Stimulated activated CD4-positive, alpha-beta T cell treated with anti-CD3 and anti-CD28 coated beads, Interleukin-2, amount 100 ng/mL, for 24 hours (primary cell): ENCODE measurements at regions not wholly inside any gene's neighbourhood (a gene's known extent, or its start where the extent isn't known, plus 50 kb on each side); places are given as distances from the start of the nearest gene placed in this dataset.

Source experiments
- DNase-seq, 2 donors: peaks; one replicate each; pipeline ENCODE4 v3.0.0-alpha.2; 2020

DNA sequence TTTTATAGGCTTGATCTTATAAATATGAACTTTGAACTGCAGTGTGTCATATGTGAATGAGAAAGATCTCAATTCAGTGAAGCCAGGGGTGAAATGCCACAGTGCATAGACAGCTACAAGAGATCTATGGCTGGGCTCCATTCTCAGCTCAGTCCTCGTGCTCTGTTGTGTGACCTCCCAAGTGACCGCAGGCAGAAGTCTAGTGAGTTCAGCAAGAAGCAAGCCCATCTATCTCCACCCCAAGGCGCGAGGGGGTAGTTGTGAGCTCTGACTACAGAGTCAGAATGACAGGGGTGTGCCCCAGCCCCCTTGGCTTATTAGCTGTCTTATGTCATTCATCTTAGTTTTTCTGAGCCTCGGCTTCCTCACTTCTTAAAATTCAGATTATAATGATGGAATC lies 378.3 kb downstream of the FBXW7 start:
- DNase-seq = no peak

DNA sequence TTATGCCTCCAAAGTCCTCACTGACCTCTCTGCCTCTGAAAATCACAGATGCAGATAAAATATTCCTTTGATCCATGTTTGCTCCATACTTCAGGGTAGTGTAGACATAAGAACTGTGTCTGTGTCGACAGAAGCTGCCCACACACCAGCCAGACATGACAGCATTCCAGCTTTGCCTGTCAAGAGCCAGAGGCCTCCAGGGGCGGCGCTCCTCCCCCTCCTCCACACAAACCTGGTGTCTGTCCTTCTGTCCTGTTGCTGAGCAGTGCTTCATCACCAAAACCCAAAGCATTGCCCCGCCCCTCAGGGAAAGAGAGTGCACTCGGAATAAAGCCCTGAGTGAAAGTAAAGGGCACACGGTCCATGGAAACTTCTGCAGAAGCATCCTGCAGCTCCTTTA lies 379.4 kb downstream of the FBXW7 start:
- no peak for DNase-seq

DNA sequence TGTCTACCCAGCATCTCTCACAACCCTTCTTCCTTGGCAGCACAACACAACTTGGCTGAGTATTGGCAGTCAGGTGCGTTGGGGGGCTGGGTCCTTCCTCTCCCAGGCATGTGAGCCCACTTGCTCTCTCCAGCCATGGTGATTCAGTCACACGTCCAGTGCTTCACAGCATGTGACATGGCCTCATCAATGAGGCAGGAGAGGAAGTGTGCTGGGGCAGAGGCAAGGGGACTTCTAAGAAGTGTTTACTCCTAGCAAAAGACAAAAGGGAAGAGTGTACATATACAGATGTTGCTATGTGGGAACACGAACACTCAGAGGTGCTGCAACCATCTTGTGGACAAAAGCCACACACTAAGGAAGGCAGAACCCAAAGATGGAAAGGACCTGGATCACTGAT lies 380.8 kb downstream of the FBXW7 start:
- no peak for DNase-seq

DNA sequence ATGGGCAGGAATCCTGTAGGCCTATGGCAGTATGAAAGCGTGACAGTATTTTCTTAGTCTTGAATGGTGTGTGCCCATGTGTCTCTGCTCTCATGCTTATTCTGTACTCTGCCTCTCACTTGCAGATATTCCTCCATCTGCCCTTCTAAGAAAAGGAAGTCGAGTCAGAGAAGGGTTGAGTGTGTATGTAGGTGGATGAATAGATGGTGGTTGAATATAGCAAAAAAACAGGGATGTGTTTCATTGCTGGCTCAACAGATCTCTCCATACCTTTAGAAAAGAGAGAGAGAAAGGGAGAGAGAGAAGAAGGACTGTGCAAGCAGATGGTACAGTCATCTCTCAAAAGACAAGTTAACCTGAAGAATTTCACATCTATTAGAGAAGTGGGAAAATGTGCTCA lies 381.5 kb downstream of the FBXW7 start:
- no peak for DNase-seq

DNA sequence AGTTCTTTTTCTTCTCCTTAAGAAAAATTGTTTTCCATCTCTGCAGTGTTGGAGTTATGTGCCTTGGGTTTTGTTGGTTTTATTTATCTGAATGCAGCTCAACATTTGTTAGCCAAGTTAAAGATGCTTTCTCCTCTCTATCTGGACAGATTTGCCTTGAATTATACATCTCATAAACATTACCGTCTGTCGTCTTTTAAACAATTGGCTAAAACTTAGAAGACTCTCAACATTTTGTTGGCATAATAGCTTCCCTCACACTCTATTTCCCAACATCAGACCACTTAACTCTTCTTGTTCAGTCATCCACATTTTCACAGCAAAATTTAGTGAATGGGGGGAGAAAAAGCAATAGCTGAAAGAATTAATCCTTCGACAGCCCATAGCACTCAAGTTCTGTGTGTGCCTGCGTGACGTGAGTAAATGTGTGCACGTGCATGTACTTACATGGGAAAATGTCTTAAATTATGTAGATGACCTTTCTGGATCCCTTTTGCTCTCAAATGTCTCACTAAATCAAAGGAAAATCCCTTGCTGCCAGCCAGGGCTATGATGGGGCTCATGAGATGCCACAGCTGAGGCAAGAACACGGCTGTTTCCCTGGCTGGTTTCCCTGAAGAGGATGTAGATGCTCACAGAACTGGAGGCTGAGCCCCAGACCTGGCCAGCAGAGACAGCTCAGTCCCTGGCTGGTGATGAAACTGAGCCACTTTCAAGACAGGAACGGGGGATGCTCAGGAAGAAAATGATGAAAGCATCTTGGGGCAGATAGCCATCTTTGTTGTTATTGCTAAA lies 382.2 kb downstream of the FBXW7 start:
- no peak for DNase-seq

DNA sequence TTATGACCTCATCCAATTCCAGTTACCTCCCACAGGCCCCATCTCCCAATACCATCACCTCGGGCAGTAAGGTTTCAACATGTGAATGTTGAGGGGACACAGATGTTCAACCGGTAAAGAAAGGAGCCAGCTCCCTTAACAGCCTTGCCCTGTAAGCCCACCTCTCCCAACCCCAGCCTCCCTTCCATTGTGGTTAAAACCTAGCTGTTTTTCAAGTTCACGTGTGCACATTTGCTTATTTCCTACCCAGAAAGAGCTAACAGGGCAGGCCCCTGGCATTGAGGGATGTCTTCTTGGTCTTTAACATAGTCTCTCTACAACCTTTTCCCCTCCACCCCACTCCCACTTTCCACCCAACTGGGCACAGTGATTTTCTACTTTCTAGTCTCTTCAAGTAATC lies 385.7 kb downstream of the FBXW7 start:
- no peak for DNase-seq

DNA sequence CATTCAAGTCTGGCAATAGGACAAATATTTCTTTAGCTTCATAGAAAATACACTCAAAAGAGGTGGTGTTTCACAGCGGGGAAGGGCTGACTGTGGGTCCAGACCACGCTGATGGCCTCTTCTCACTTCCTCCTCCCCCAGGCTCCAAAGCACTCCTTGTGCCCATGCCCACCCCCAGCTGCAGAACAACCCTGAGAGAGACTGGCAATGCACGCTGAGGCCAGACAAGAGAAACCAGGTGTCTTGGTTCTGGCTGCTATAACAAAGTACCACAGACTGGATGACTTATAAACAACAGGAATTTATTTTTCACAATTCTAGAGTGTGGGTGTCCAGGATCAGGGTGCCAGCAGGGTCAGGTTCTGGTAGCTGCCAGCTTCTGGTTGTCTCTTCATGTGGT lies 386.1 kb downstream of the FBXW7 start:
- DNase-seq = no peak

DNA sequence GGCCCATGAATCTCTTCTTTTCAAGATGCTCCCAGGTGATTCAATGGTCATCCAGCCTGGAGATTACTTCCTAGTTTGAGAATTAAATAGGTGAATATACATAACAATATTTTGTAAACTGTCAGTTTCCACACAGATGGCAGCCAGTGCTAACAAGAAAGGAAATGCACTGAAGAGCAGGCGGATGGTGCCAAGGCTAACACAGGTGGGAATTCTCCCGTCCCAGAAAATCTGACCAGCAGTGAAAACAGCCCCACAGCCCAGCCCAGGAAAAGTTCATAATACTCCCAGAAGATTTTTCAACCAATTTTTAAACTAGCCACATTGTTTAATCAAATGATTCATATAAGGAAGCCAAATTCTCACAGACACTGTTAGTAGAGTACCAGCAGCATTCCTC lies 387.2 kb upstream of the GATB start:
- DNase-seq = no peak

DNA sequence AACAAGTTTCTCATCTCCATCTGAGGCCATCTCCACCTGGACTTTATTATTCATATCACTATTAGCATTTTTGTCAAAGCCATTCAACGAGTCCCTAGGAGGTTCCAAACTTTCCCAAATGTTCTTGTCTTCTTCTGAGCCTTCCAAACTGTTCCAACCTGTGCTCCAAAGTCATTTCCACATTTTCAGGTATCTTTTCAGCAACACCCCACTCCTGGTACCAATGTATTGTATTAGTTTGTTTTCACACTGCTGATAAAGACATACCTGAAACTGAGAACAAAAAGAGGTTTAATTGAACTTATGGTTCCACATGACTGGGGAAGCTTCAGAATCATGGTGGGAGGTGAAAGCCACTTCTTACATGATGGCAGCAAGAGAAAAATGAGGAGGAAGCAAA lies 385.4 kb upstream of the GATB start:
- DNase-seq = no peak

DNA sequence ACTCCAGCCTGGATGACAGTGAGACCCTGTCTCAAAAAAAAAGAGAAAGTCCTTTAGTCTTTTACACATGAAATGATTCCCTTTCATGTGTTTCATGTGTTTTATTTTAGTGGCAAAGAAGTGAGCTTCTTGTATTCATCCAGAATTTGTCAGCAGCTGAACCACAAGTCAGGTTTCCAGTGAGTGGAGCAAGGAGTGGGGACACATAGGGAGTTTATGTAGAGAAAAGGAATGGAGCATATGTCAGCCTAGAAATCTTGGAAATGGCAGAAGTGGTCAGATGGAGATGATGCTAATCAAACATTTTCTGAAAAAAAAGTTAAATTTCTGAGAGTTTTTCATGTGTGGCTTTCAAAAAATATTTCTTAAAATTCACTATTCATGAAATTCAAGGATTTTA lies 383.0 kb upstream of the GATB start:
- no peak for DNase-seq

DNA sequence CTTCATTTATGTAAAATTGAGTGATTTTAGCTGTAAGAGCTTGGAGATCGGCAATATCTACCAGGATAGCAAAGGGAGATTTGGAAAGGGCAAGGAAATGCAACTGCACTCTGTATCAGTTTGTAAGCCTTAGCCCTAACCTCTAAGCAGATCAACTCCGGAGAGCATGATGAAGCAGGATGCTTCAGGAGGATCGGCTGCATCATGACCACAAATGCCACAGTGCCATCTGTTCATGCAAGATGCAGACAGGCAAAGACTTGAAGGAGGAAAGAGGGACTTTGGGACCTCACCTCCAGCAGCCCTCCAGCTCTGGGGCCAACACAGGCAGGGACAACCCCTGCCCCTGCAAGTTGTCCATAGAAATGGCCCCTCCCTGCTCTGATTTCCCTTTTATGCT lies 377.6 kb upstream of the GATB start:
- no peak for DNase-seq

DNA sequence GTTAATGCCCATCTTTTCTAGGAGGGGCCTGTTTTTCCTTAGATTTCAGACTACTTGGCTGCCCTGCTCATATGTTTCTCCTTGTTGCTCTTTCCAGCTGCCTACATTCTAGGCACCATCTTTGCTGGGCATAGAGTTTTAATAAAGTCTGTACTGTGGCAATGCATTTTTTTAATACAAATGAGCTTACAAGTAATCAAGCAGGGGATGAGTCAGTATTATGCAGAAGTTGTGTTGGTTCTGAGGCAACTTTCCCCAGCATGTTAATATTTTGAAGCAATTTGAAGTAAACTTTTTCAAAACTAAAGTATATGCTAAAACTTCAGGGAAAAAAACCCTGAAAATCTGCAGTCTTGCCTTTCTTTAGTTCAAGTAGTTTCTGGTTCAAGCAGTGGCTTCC lies 372.0 kb upstream of the GATB start:
- no peak for DNase-seq

DNA sequence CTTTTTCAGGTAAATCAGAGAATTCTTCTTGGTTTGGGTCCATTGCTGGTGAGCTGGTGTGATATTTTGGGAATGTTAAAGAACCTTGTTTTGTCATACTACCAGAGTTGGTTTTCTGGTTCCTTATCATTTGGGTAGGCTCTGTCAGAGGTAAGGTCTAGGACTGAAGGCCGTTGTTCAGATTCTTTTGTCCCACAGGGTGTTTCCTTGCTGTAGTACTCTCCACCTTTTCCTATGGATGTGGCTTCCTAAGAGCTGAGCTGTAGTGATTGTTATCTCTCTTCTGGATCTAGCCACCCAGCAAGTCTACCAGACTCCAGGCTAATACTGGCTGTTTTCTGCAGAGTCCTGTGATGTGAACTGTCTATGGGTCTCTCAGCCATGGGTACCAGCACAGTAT lies 367.5 kb upstream of the GATB start:
- DNase-seq = no peak

DNA sequence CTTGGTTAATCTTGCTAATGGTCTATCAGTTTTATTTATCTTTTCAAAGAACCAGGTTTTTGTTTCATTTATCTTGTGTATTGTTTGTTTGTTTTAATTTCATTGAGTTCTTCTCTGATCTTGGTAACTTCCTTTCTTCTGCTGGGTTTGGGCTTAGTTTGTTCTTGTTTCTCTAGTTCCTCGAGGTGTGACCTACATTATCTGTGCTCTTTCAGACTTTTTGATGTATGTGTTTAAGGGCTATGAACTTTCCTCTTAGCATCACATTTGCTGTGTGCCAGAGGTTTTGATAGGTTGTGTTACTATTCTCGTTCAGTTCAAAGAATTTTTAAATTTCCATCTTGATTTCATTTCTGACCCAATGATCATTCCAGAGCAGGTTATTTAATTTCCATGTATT lies 365.4 kb upstream of the GATB start:
- DNase-seq = no peak

DNA sequence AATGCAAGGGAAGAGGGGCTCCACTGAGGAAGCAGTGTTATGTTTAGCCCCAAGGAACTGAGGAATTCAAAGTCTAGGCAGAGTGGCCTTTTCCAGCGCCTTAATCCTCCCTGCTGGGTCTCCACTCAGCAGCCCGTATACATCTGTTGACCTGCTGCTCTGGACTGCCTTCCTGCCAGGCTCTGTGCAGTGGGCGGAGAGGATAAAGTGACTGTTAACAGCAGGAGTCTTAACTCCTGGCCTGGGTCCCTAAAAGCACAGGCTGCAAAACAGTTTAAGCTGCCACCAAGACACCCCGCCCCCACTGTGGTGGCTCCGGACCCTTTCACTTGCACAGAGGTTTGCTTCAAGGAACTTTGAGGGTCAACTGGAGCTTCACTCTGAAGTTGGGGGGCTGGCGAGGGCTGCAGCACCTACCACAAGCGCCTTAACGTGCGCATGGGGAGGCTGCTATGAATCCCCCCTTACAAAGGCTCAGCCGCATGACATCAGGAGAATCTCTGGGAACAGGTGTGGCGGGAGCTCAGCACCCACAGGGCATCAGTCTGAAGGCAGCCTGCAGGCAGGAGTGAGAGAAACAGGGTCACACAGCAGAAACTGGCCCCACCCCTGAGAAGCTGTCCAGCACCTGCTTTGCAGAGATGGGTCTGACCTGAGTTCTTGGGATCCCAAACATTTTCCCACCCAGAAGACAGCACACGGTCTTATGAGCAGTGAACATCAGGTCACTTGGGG lies 358.2 kb upstream of the GATB start:
- DNase-seq = no peak

DNA sequence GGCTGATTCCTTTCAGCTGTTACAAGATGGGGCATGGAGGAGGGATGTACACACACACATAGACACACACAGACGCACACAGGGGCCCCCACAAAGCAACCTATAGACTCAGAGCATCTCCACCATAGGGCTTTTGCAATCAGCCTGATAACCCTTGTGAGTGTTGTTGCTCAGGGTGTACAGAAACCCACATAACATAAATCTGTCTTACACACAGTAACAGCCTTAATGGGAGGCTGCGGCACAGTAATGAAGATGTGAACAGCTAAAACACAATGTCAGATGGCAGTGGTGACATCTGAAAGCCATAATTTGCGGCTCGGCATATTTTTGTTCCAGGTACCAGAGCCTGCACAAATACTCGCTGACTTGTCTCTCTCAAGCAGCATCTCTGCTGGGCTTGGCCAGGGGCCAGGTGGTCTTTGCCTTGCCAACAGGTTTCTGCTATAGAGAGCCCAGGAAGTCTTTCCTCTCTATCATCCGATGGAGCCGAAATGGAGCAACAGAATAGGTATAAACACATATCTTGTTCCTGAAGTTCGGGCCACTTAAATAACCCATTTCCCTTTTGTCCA lies 357.2 kb upstream of the GATB start:
- DNase-seq = no peak

DNA sequence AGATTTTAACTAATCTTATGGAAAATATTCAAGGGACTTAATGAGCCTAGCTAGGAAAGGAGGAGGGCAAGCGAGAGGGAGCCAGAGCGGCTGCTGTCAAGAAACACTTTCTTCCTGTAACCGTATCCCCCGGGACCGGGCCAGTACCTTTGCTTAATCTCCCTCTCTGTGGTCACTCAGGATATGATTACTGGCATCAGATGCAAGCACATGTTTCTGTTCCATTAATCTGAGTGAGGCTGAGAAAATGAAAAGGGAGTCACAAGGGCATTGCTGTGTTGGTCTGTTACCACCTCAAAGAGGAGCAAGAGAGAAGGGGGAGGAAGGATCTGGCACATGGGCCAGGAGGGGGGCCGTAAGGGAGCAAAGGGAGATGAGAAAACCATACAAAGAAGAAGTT lies 356.7 kb upstream of the GATB start:
- no peak for DNase-seq

DNA sequence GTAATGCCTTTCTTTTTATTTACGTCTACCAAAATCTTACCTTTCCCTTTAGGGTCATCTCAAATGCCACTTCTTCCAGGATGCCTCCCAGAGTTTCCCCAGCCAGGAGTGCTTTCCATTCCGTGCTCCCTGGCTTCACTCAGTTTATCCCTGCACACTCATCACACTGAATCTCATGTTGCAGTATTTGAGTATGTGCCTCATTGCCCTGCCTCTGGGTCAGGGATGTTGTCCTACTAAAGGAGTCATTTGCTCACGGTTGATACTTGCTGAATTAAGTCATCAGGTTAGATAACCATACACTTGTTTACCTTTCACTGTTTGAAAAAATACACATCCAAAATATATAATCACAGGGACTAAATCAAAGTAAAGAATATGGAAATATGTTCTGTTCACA lies 356.2 kb upstream of the GATB start:
- DNase-seq = no peak

DNA sequence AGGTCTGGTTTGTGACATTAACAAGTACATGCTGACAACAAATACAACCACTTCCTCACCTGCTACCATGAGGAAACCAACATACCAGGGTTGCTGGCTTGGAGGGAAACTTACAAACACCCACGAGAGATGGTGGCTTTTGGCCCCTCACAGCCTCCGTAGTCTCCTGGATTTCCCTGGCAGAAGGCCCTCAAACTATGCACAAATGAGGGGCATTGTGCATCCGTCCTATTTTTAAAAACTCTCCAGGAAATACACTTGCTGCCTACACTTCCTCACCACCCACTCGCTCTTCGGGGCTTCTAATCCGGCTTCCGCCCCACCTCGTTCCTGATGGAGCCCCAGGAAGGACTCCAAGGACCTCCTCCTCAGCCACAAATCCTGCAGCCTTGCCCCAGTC lies 355.0 kb upstream of the GATB start:
- peak in 1 of 2 donors; percentile 42 for DNase-seq

DNA sequence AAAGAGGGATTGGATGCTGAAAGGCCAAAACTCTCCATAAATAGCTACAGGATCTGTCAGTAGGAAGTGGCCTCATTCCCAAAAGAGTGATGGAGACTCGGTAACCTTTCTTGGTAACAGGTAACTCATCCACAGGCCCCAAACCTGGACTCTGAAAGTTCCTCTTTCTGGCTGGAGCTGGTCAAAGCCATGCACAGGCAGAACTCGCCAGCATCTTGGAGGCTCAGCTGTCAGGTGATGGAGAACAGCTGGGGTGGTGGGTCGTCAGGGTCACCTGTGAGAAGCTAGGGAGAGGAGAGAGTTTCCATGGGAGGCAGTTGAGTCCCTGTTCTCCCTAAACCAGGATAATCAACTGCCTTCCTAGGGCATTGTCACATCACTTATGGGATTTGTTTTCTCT lies 354.3 kb upstream of the GATB start:
- no peak for DNase-seq

DNA sequence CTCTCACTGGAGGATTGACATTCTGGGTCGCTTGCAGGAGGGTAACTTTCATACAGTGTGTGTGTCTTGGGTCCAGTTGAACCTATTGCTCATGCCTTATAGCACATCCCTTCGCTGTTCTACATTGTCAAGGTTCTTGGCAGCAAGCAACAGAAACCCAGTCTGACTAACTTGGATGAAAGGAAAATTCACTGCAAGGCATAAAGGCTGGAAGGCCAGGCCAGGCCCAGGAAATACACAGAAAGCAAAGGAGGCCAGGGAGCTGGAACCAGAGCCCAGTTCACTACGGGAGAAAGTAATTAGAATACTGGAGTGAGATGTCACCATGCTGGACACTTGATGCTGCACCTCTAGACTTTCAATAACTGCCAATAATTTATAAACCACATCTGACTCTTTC lies 353.8 kb upstream of the GATB start:
- DNase-seq = no peak

DNA sequence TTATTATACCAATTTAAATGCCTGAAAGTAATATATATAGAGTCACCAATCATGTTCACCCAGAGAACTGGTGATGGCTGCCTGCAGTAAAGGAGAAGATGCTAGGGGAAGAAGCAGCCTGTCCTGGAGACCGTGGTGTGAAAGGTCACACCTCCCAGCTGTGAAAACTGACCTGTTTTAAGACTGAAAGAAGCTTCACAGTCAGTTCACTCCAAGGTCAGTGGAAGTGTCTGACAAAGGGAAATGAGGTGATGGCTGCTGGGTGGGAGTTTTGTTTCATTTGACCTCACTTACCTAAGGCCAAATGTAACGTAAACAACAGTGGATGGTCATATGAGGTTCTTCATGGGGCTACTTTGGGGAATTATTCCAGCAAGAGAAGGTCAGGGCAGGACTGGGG lies 352.1 kb upstream of the GATB start:
- no peak for DNase-seq

DNA sequence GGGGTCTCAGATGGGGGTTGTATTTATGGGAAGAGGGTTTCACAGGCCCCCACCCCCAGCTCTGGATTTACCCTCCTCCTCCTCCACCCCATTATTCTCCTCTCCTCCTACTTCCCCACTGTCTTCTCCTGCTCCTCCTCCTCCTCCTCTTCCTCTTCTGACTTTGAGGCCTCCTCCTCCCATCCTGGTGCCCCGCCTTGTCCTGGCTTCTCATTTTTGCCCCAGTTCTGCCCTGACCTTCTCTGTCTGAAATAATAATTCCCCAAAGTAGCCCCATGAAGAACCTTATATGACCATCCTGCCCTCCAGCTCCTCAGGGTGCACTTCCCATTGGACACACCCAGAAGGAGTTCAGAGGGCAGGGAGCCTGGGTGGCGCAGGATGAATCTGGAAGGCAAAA lies 351.4 kb upstream of the GATB start:
- DNase-seq = no peak

DNA sequence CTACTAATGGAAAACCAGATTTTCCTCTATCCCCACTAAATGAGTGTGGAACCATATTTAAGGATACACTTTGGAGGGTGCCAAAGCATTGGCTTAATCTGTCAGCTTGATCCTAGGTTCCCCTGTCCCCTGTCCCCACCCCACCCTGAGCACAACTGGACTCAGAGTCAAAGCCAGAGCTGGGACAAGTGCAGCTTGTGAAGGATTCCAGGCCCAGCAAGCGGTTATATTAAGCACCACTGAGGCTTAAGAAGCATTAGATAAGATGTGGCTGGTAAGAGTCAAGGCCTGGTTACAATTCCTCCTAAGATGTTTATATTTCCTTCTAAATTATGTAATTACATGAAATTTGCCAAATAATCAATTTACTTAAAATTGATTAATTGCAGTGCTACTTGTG lies 350.0 kb upstream of the GATB start:
- DNase-seq = no peak
